Stimulated activated CD4-positive, alpha-beta T cell treated with anti-CD3 and anti-CD28 coated beads, Interleukin-1b, Interleukin-23, amount 100 ng/mL, for 48 hours (primary cell): ENCODE measurements at regions not wholly inside any gene's neighbourhood (a gene's known extent, or its start where the extent isn't known, plus 50 kb on each side); places are given as distances from the start of the nearest gene placed in this dataset.

ENCODE experiments used
- DNase-seq: peaks from one replicate; pipeline ENCODE4 v3.0.0-alpha.2; 2020

- no peak for DNase-seq
Observed at GRCh38 chr14:82492157-82492556, 958.5 kb upstream of the SEL1L start.

- no peak for DNase-seq
Observed at GRCh38 chr14:82500222-82500621, 966.6 kb upstream of the SEL1L start.

DNA sequence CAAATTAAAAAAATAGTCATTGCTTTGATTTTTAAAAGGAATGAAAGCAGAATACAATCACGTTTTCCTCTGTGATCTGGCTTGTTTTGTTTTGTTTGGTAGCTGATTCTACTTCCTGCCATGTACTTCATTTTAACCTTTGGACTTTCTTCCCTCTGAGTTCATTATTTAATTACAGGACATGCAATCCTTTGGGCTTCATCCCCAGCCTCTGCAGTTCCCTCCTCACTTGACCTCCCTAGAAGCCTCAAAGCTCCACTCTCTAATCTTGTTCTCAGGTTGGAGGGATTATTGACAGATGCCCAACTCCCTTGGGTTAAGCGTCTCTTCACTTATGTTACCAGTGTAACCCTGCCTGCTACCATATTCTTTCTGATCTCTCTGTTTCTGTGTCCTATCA is 967.9 kb upstream of the SEL1L start:
- DNase-seq: no peak

DNA sequence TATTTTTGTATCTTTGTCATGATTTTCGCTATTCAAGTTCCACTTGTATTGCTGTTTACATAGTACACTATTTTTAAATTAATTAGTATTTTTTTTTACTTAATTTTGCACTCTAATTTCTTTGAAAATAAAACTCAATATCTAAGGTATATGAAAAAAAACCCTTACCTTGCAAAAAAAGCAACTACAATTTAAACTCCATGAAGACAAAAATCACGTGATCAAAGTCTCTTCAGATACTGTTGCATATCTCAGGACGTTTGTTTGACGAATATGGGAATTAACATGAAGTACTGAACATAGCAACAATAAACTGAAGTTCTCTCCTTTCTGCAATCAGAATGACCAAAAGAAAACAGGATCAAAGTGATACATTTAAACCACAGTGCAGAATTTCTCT is 968.4 kb upstream of the SEL1L start:
- no peak for DNase-seq

DNA sequence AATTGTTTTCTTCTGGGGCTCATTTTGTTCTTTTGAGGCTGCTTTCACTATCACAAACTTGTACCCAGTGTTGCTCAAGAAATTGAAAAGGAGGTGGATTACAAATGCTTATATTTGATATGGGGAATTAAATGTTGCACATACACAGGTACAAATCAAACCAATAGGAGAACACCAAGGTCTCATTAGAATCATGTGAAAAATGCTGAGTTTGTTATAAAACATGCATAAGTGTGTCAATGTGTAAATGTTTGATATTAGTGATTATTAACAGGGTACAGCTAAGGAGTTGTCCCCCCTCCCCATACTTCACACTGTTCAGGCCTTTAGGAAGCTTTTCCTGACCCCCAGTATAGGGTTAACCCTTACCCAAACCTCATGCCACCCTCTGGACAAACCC is 971.2 kb upstream of the SEL1L start:
- no peak for DNase-seq

GRCh38 chr14:82510007-82510406 is 976.4 kb upstream of the SEL1L start:
- no peak for DNase-seq

GRCh38 chr14:82511399-82511798 is 977.7 kb upstream of the SEL1L start:
- no peak for DNase-seq

DNA sequence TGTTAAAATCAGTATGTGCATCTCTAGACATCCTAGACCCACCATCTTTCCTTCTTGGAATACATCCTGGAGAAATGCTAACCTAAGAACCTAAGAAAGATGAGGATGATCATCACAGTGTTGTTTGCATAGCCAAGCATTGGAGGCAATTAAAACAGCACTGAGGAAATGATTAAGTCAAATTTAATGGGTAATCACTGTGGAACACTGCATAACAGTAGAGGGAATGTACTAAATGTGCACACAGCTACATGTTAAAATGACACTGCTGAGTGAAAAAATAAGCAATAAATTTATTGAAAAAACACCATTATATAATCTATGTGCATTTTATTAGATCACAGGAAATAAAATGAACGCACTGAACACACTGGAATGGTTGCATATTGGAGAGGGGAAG is 987.1 kb upstream of the SEL1L start:
- DNase-seq: no peak

GRCh38 chr14:82521191-82521590 is 987.5 kb upstream of the SEL1L start:
- no peak for DNase-seq

- DNase-seq: no peak
Observed at GRCh38 chr14:82528016-82528415, 994.4 kb upstream of the SEL1L start.

GRCh38 chr14:82533351-82533750 is 999.7 kb upstream of the SEL1L start:
- DNase-seq: no peak

DNA sequence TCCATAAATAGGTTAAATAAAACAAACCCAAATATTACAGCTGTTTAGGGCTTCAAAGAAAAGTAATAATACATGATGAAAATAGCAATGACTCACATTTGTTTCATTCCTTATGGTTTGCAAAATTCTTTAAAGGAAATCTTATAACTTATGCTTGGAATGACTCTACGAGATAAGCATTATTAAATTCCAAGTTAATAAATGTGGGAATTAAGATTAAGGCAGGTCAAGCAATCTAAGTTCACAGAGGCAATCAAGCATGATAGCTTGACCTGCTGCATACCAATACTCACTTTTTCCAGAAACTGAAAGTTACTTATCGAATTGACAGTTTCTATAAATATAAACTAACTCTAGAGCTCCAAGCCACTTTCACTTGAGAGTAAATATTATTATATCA is 1002.9 kb upstream of the SEL1L start:
- DNase-seq: no peak

DNA sequence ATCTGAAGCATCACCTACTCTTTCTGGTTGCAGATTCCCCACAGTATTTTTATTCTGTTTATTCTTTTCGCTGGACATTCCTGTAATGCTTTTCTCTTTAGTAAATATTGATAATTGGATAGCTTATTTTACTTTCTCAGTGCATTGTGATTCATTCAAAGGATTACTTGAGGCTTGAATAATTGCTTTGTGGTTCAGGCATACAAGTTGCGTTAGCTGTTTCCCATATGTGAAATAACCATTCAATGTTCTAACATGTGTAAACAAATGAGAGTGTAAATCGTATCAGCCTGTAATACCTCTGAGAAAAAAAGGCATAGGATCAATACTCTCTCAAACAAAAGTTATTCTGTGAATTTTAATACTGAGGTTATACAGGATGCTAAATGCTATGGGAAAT is 1004.2 kb upstream of the SEL1L start:
- no peak for DNase-seq

DNA sequence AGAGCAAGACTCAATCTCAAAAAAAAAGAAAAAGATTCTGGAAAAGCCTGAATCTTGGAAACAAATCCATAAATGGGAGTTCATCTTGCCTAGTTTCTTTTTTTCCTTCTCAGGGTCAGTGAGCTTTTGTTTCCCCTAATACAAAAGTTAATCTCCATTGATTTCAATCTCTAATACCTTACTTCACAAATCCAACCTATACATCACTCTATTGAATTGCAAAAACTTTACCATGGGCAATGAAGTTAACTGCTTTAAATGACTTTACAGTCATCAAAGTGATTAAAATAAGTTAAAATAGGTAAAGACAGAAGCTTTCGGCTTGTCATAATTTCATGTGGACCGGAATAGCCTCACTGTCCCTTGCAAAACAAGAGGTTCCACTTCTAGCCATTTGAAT is 1012.7 kb upstream of the SEL1L start:
- no peak for DNase-seq

- no peak for DNase-seq
Observed at GRCh38 chr14:82549306-82549990, 1015.8 kb upstream of the SEL1L start.

GRCh38 chr14:82562881-82563280 is 1029.2 kb upstream of the SEL1L start:
- no peak for DNase-seq

- DNase-seq: no peak
Observed at GRCh38 chr14:82565825-82566224, 1032.2 kb upstream of the SEL1L start.

GRCh38 chr14:82587226-82587625 is 1053.6 kb upstream of the SEL1L start:
- no peak for DNase-seq

DNA sequence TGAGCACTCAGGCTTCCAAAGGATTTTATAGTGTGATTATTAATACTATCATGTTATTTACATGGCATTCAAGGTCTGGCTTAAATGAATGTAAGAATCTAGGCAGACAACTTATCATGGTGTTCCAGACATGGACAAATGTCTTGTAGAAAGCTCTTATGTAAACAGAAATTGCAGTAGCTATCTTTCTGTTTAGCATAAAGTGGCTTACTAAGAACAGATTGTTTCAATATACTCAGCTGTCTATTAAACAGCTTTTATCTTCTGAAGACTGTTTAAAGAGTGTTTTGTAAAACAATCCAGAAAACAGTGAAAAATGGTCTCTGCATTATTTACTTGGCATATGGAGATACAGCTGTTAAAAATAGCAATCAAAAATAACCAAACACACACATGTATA is 1061.8 kb upstream of the SEL1L start:
- DNase-seq: no peak

DNA sequence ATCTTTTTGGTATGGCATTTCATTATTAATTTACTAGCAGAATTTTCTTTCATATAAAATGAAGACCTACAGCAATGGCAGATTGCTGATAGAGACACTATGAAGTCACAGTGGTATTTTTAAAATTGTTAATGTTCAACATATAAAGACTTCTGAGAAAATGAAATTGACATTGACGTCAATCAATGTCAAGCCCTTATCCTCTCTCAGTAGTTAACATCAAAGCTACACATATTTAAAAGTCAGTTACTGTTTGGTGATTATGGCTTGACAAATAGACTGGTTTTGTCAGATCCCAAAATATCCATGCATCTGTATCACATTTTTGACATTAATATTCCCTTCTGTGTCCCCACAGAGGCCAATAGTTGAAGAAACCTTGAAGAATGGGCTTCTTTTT is 1069.1 kb upstream of the SEL1L start:
- DNase-seq: no peak

GRCh38 chr14:82604819-82605218 is 1071.2 kb upstream of the SEL1L start:
- no peak for DNase-seq

- DNase-seq: no peak
Observed at GRCh38 chr14:82621881-82622450, 1088.3 kb upstream of the SEL1L start.

DNA sequence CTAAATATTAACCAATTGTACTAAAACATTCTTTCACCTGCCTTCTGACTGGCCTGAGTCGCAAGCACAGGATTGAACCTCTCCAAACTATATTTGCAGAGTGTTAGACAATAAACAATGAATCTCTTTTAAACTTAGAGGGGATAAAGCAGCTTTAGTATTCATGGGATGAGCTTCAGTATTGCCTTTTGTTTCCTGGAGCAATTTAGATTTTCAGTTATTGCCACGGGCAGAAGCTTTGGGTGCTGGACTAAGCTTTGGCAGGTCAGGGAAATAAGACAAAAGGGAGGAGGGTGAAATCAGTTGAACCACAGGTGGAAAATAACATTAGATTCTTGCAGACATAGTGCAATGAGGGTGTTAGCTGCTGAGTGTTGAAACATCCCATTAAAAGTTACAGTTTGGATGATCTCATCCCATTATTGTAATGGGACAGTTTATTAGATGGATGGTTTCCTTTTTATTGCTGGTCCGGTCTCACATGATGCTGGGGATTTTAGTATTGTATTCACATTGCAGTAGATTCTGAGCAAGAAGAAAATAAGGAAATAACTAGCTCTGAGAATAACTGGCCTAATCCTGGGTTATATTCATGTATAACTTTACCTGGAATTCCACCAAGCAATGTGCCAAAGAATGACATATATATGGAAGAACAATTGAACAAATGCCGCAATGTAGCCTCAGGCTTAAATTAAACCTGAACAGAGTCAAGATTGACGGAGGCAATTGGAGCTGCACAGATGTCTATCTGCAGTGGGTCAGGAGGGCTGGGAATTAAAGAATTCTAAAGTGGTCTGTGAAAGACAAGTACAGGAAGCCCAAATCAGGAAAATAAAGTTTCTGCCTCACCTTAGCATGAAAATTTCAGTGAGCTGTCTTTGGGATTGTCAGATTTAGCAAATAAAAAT is 1092.8 kb upstream of the SEL1L start:
- no peak for DNase-seq

DNA sequence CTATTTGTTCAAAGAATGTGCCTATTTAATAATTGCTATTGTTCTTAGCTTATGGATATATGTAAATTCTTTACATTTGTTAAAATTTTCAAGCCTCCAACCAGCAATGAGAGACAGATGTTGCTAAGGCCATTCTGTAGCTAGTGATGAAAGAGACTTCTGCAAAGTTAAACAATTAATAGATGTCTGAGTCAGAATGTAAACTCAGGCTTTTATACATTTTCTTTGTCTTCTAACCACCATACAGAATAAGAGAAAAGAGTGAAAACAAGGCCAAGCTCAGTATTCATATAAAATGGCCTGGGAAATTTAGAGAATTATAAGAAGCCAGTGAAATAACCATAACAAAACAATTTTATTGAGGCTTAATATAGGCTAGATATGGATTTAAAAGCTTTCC is 1102.3 kb upstream of the SEL1L start:
- no peak for DNase-seq
